ENCODE measurements at regions not wholly inside any gene's neighbourhood (a gene's known extent, or its start where the extent isn't known, plus 50 kb on each side); places are given as distances from the start of the nearest gene placed in this dataset.
"Not testable (repeated sequence)": the region's sequence is repeated elsewhere in the genome, so short reads cannot be mapped to it uniquely, and the experiment has no call there.

- DNase-seq, result no peak
Observed at GRCh38 chr6:14218519-14218800, 100.9 kb downstream of the CD83 start.

- DNase-seq, result no peak
Observed at GRCh38 chr6:14221564-14222279, 104.2 kb downstream of the CD83 start.

- DNase-seq, result no peak
Observed at GRCh38 chr6:14222956-14223355, 105.4 kb downstream of the CD83 start.

- DNase-seq, result no peak
Observed at GRCh38 chr6:14224359-14225103, 107.0 kb downstream of the CD83 start.

- DNase-seq, result no peak
Observed at GRCh38 chr6:14226051-14226660, 108.6 kb downstream of the CD83 start.

- DNase-seq, result no peak
Observed at GRCh38 chr6:14228571-14228970, 111.0 kb downstream of the CD83 start.

- DNase-seq, result no peak
Observed at GRCh38 chr6:14231071-14231483, 113.5 kb downstream of the CD83 start.

- DNase-seq, result no peak
Observed at GRCh38 chr6:14231501-14232280, 114.1 kb downstream of the CD83 start.

GRCh38 chr6:14232889-14233288 lies 115.3 kb downstream of the CD83 start:
- no peak for DNase-seq

- no peak for DNase-seq
Observed at GRCh38 chr6:14235653-14236356, 118.2 kb downstream of the CD83 start.

- no peak for DNase-seq
Observed at GRCh38 chr6:14239097-14239496, 121.5 kb downstream of the CD83 start.

- DNase-seq, result no peak
Observed at GRCh38 chr6:14240411-14241166, 123.0 kb downstream of the CD83 start.

GRCh38 chr6:14241255-14242070 lies 123.9 kb downstream of the CD83 start:
- DNase-seq, result no peak

- not testable (repeated sequence) for DNase-seq
Observed at GRCh38 chr6:14242912-14243311, 125.3 kb downstream of the CD83 start.

GRCh38 chr6:14243597-14243996 lies 126.0 kb downstream of the CD83 start:
- no peak for DNase-seq

- no peak for DNase-seq
Observed at GRCh38 chr6:14246876-14247275, 129.3 kb downstream of the CD83 start.

GRCh38 chr6:14250573-14250972 lies 133.0 kb downstream of the CD83 start:
- no peak for DNase-seq

GRCh38 chr6:14252271-14252850 lies 134.8 kb downstream of the CD83 start:
- DNase-seq, result no peak

GRCh38 chr6:14254505-14254904 lies 136.9 kb downstream of the CD83 start:
- no peak for DNase-seq

GRCh38 chr6:14255916-14256315 lies 138.3 kb downstream of the CD83 start:
- DNase-seq, result no peak

GRCh38 chr6:14258117-14258516 lies 140.5 kb downstream of the CD83 start:
- DNase-seq, result no peak
